Trophoblast cell (in vitro differentiated cells and primary cell): ENCODE measurements at regions not wholly inside any gene's neighbourhood (a gene's known extent, or its start where the extent isn't known, plus 50 kb on each side); places are given as distances from the start of the nearest gene placed in this dataset.
A peak's percentile ranks its signal among the peaks of the same experiment; 100 is the strongest.

ENCODE experiments used
- DNase-seq, 2 donors: peaks; one replicate each; pipeline ENCODE4 v3.0.0-alpha.2; 2016
- H2AFZ ChIP-seq: 2 replicates; pipeline ENCODE4 v1.6.1; 2013; ENCODE audit warnings: low read length, moderate library complexity, mild to moderate bottlenecking; ENCODE audit not compliant: insufficient read depth, poor library complexity
- H2AK5ac ChIP-seq: 2 replicates; pipeline ENCODE4 v1.6.1; 2013; ENCODE audit warnings: mild to moderate bottlenecking, low read length
- H2BK120ac ChIP-seq: 2 replicates; pipeline ENCODE4 v1.6.1; 2013; ENCODE audit warnings: low read length, mild to moderate bottlenecking, moderate library complexity; ENCODE audit not compliant: insufficient read depth, poor library complexity
- H2BK12ac ChIP-seq: 2 replicates; pipeline ENCODE4 v1.6.1; 2013; ENCODE audit warnings: mild to moderate bottlenecking, low read length, moderate library complexity
- H2BK5ac ChIP-seq: 2 replicates; pipeline ENCODE4 v1.6.1; 2013; ENCODE audit warnings: low read length, low read depth, moderate library complexity, mild to moderate bottlenecking; ENCODE audit not compliant: poor library complexity
- H3K14ac ChIP-seq: 2 replicates; pipeline ENCODE4 v1.6.1; 2013; ENCODE audit warnings: mild to moderate bottlenecking, low read length
- H3K18ac ChIP-seq: 2 replicates; pipeline ENCODE4 v1.6.1; 2013; ENCODE audit warnings: mild to moderate bottlenecking, low read length
- H3K23ac ChIP-seq: 2 replicates; pipeline ENCODE4 v1.6.1; 2013; ENCODE audit warnings: low read length
- H3K27ac ChIP-seq: 2 replicates; pipeline ENCODE4 v1.5.1; 2013; ENCODE audit warnings: low read depth, mild to moderate bottlenecking, inconsistent platforms, low read length, moderate library complexity
- H3K27me3 ChIP-seq: 2 replicates; pipeline ENCODE4 v1.6.1; 2013; ENCODE audit warnings: inconsistent platforms, mild to moderate bottlenecking, low read length, moderate library complexity; ENCODE audit not compliant: insufficient read depth
- H3K36me3 ChIP-seq, 2 experiments: 1 replicate in 1 of 2; 2 replicates in 1 of 2; pipeline ENCODE4 v1.6.1; 2013; ENCODE audit warnings: low read length in 2 of 2, mild to moderate bottlenecking in 2 of 2, moderate library complexity in 1 of 2; ENCODE audit not compliant: insufficient read depth in 2 of 2, control insufficient read depth in 1 of 2
- H3K4ac ChIP-seq: 2 replicates; pipeline ENCODE4 v1.6.1; 2013; ENCODE audit warnings: low read depth, mild to moderate bottlenecking, low read length, moderate library complexity
- H3K4me1 ChIP-seq, 2 experiments: 1 replicate in 1 of 2; 2 replicates in 1 of 2; pipeline ENCODE4 v1.6.1; 2013; ENCODE audit warnings: low read length in 2 of 2, mild to moderate bottlenecking in 2 of 2, moderate library complexity in 1 of 2; ENCODE audit not compliant: insufficient read depth in 2 of 2, control insufficient read depth in 1 of 2
- H3K4me2 ChIP-seq: 2 replicates; pipeline ENCODE4 v1.6.1; 2013; ENCODE audit warnings: inconsistent platforms, mild to moderate bottlenecking, low read length, moderate library complexity
- H3K4me3 ChIP-seq: 2 replicates; pipeline ENCODE4 v1.5.1; 2013; ENCODE audit warnings: mild to moderate bottlenecking, low read depth, low read length, inconsistent platforms
- H3K79me1 ChIP-seq: one replicate; pipeline ENCODE4 v1.6.1; 2013; ENCODE audit warnings: low read length
- H3K79me2 ChIP-seq: 2 replicates; pipeline ENCODE4 v1.6.1; 2013; ENCODE audit warnings: low read length, mild to moderate bottlenecking; ENCODE audit not compliant: control insufficient read depth, insufficient read depth, poor library complexity
- H3K9ac ChIP-seq: 2 replicates; pipeline ENCODE4 v1.6.1; 2013; ENCODE audit warnings: mild to moderate bottlenecking, low read length
- H3K9me3 ChIP-seq: 2 replicates; pipeline ENCODE4 v1.6.1; 2013; ENCODE audit warnings: low read depth, mild to moderate bottlenecking, control low read depth, inconsistent platforms, low read length; ENCODE audit not compliant: insufficient read depth
- H4K12ac ChIP-seq: 2 replicates; pipeline ENCODE4 v1.6.1; 2013; ENCODE audit warnings: low read depth, mild to moderate bottlenecking, low read length, moderate library complexity
- H4K8ac ChIP-seq: 2 replicates; pipeline ENCODE4 v1.6.1; 2013; ENCODE audit warnings: low read depth, mild to moderate bottlenecking, low read length, moderate library complexity
- H4K91ac ChIP-seq: one replicate; pipeline ENCODE4 v1.6.1; 2013; ENCODE audit warnings: low read depth, mild to moderate bottlenecking, low read length, moderate library complexity
- WGBS: extraction: QIAGEN DNeasy Blood & Tissue Kit; methylation state at CpG from one replicate; pipeline ENCODE4 v1.1.7; 2013; ENCODE audit warnings: missing lambda C conversion rate; ENCODE audit not compliant: insufficient read length, insufficient coverage; ENCODE audit errors: extremely low coverage; 5-methylcytosine and 5-hydroxymethylcytosine counted together

GRCh38 chr1:232431748-232432147, 198.2 kb downstream of the SIPA1L2 start:
- no CpG with 5 or more reads among the region's 4 CpGs for WGBS
- H3K4me1 ChIP-seq = peaks cover 2 to 4% of the 10 kb centered on the region in 2 experiments
- H4K12ac ChIP-seq = no peak overlapping the region
- no peak overlapping the region for H3K14ac ChIP-seq
- H3K9me3 ChIP-seq = no peaks in the 10 kb centered on the region
- H2BK5ac ChIP-seq = no peak overlapping the region
- no peak overlapping the region for H3K23ac ChIP-seq
- H3K4me3 ChIP-seq = no peak overlapping the region
- DNase-seq = no peak
- H3K27me3 ChIP-seq = no peaks in the 10 kb centered on the region
- no peak overlapping the region for H3K4ac ChIP-seq
- H2BK12ac ChIP-seq = no peak overlapping the region
- no peak overlapping the region for H4K91ac ChIP-seq
- H3K36me3 ChIP-seq = peaks cover 15 to 33% of the 10 kb centered on the region in 2 experiments
- H4K8ac ChIP-seq = no peak overlapping the region
- no peak overlapping the region for H3K9ac ChIP-seq
- no peaks in the 10 kb centered on the region for H3K79me1 ChIP-seq
- H3K27ac ChIP-seq = no peak overlapping the region
- H3K4me2 ChIP-seq = no peak overlapping the region
- no peak overlapping the region for H2AFZ ChIP-seq
- H2BK120ac ChIP-seq = no peak overlapping the region
- H3K79me2 ChIP-seq = no peaks in the 10 kb centered on the region
- H2AK5ac ChIP-seq = no peak overlapping the region
- no peak overlapping the region for H3K18ac ChIP-seq

GRCh38 chr1:232431326-232431725, 198.6 kb downstream of the SIPA1L2 start:
- H3K79me1 ChIP-seq = no peaks in the 10 kb centered on the region
- no peak overlapping the region for H4K12ac ChIP-seq
- H3K79me2 ChIP-seq = no peaks in the 10 kb centered on the region
- no peak overlapping the region for H2BK5ac ChIP-seq
- H3K4ac ChIP-seq = no peak overlapping the region
- no peak overlapping the region for H3K23ac ChIP-seq
- no peak overlapping the region for H3K4me2 ChIP-seq
- no peak overlapping the region for H4K8ac ChIP-seq
- H3K14ac ChIP-seq = no peak overlapping the region
- H3K9ac ChIP-seq = no peak overlapping the region
- no CpG with 5 or more reads among the region's 6 CpGs for whole genome bisulfite sequencing
- H2BK12ac ChIP-seq = no peak overlapping the region
- no peak overlapping the region for H3K18ac ChIP-seq
- no peaks in the 10 kb centered on the region for H3K27me3 ChIP-seq
- DNase-seq = peak in 1 of 2 donors; percentile 18
- H2AFZ ChIP-seq = no peak overlapping the region
- H2AK5ac ChIP-seq = no peak overlapping the region
- no peak overlapping the region for H4K91ac ChIP-seq
- H3K4me1 ChIP-seq = peaks cover 2 to 4% of the 10 kb centered on the region in 2 experiments
- H3K27ac ChIP-seq = no peak overlapping the region
- no peak overlapping the region for H2BK120ac ChIP-seq
- no peak overlapping the region for H3K4me3 ChIP-seq
- peaks cover 15 to 29% of the 10 kb centered on the region in 2 experiments for H3K36me3 ChIP-seq
- H3K9me3 ChIP-seq = no peaks in the 10 kb centered on the region

- Histone ChIP-seq H3K27me3 (no peaks in the 10 kb centered on the region), H3K4me1 (peaks cover 2 to 4% of the 10 kb centered on the region in 2 experiments), H4K12ac (no peak overlapping the region), H3K4me2 (no peak overlapping the region), H3K18ac (no peak overlapping the region), H3K36me3 (peaks cover 16 to 32% of the 10 kb centered on the region in 2 experiments), H3K79me2 (no peaks in the 10 kb centered on the region), H3K9ac (no peak overlapping the region), H3K9me3 (no peaks in the 10 kb centered on the region), H3K79me1 (no peaks in the 10 kb centered on the region), H3K27ac (no peak overlapping the region), H3K23ac (no peak overlapping the region), H2BK12ac (no peak overlapping the region), H4K91ac (no peak overlapping the region), H2AFZ (no peak overlapping the region), H3K4ac (no peak overlapping the region), H2AK5ac (no peak overlapping the region), H2BK120ac (no peak overlapping the region), H2BK5ac (no peak overlapping the region), H3K14ac (no peak overlapping the region), H3K4me3 (no peak overlapping the region), H4K8ac (no peak overlapping the region)
- no CpG with 5 or more reads among the region's 6 CpGs for WGBS
- DNase-seq = no peak
Observed at GRCh38 chr1:232430467-232430866, 199.5 kb downstream of the SIPA1L2 start.

- WGBS = no CpG with 5 or more reads among the region's 13 CpGs
- no peaks in the 10 kb centered on the region for H3K79me2 ChIP-seq
- DNase-seq = peak; percentile 64 to 84
Observed at GRCh38 chr1:232428786-232429530, 201.0 kb downstream of the SIPA1L2 start.

More at GRCh38 chr1:232428786-232429530, 201.0 kb downstream of the SIPA1L2 start:
- Histone ChIP-seq H3K79me1 (no peaks in the 10 kb centered on the region), H3K4me2 (no peak overlapping the region), H3K27me3 (no peaks in the 10 kb centered on the region), H3K23ac (no peak overlapping the region), H2BK120ac (no peak overlapping the region), H3K4me3 (no peak overlapping the region), H3K18ac (no peak overlapping the region), H2AFZ (no peak overlapping the region), H2BK12ac (peak overlapping the region; percentile 76), H3K36me3 (peaks cover 18 to 32% of the 10 kb centered on the region in 2 experiments), H4K91ac (peak overlapping the region; percentile 50), H2AK5ac (no peak overlapping the region), H4K12ac (no peak overlapping the region), H3K14ac (no peak overlapping the region), H3K27ac (no peak overlapping the region), H3K9ac (no peak overlapping the region), H3K4me1 (peaks cover 2 to 4% of the 10 kb centered on the region in 2 experiments), H3K4ac (no peak overlapping the region), H3K9me3 (no peaks in the 10 kb centered on the region), H2BK5ac (no peak overlapping the region), H4K8ac (no peak overlapping the region)
